Ovary (tissue), 7 donors: ENCODE measurements at regions not wholly inside any gene's neighbourhood (a gene's known extent, or its start where the extent isn't known, plus 50 kb on each side); places are given as distances from the start of the nearest gene placed in this dataset.

ENCODE experiments used
- DNase-seq, 5 donors: peaks; one replicate each; pipeline ENCODE4 v3.0.0-alpha.2; 2019 to 2020
- H3K27ac ChIP-seq, 2 donors: fragments of 200-600 bp; one replicate each; pipeline versions ENCODE4 v1.5.1 to v1.8.0; 2019 to 2022
- H3K27me3 ChIP-seq: fragments of 200-600 bp; one replicate; pipeline ENCODE4 v1.8.0; 2022
- H3K36me3 ChIP-seq: fragments of 200-600 bp; sonication (generic); one replicate; pipeline ENCODE4 v1.5.1; 2019
- H3K4me1 ChIP-seq: one replicate; pipeline ENCODE4 v1.8.1; 2013; ENCODE audit warnings: mild to moderate bottlenecking, moderate library complexity; ENCODE audit not compliant: insufficient read depth
- H3K4me3 ChIP-seq: fragments of 200-600 bp; sonication (generic); one replicate; pipeline ENCODE4 v1.5.1; 2017
- H3K9me3 ChIP-seq, 2 donors: fragments of 200-600 bp in 1 of 2; sonication (generic) in 1 of 2; one replicate each; pipeline versions ENCODE4 v1.5.1 to v1.8.1; 2013 to 2019; ENCODE audit warnings: mild to moderate bottlenecking in 1 of 2, moderate library complexity in 1 of 2
- CTCF ChIP-seq, 3 donors: fragments of 450-650 bp in 2 of 3; fragments of 200-600 bp in 1 of 3; IDR thresholded peaks; one replicate each; pipeline versions ENCODE4 v1.5.1 to v1.8.0; 2016 to 2022; ENCODE audit warnings: antibody characterized with exemption in 3 of 3, mild to moderate bottlenecking in 1 of 3
- EP300 ChIP-seq: sonication (generic); formaldehyde crosslinking; IDR thresholded peaks from one replicate; pipeline ENCODE4 v1.6.1; 2017; ENCODE audit warnings: antibody characterized with exemption
- POLR2A ChIP-seq: fragments of 450-650 bp; IDR thresholded peaks from one replicate; pipeline ENCODE4 v1.6.1; 2017; ENCODE audit warnings: antibody characterized with exemption, mild to moderate bottlenecking, moderate library complexity
- WGBS, 3 donors: extraction: QIAGEN DNeasy Blood & Tissue Kit in 1 of 3; methylation state at CpG; one replicate each; pipeline versions ENCODE4 v1.1.5 to v1.1.7; 2013 to 2017; 5-methylcytosine and 5-hydroxymethylcytosine counted together
- intact Hi-C, 4 donors: fragments of 100-400 bp; cut with DNase I; formaldehyde crosslinking; loops; one replicate each; pipeline versions ENCODE4 v1.11.0 to v1.15.1; 2022 to 2023
- donor health status: DM: no; HTN: no; CAD: no; lungs with moderate emphysema.
- donor health status: DM: no; HTN: no; CAD: no.
- donor health status: Bipolar disorder and iron deficiency.
- donor health status: DM: no; HTN: no; CAD: no.
- donor health status: DM: yes; HTN: yes; CAD: no.

- Histone ChIP-seq H3K9me3 (no peaks in the 10 kb centered on the region), H3K27me3 (no peaks in the 10 kb centered on the region), H3K27ac (no peak overlapping the region), H3K36me3 (no peaks in the 10 kb centered on the region), H3K4me1 (no peaks in the 10 kb centered on the region), H3K4me3 (no peak overlapping the region)
- TF ChIP-seq CTCF (IDR thresholded peaks at IDR 0.05) (no peak), EP300 (no peak), POLR2A (no peak)
- intact Hi-C loops = no loop called here
- WGBS, 3 donors = 75 to 79% (median 77%) methylated on average over 2 of the region's 2 CpGs
- DNase-seq = no peak
Measured at GRCh38 chr15:98144388-98144787, 183.9 kb downstream of the ARRDC4 start.

- H3K4me3 ChIP-seq = no peak overlapping the region
Measured at GRCh38 chr15:98146031-98146820, 185.7 kb downstream of the ARRDC4 start.

GRCh38 chr15:98147415-98147814, 186.9 kb downstream of the ARRDC4 start:
- WGBS, 3 donors = 55 to 80% (median 76%) methylated on average over 5 of the region's 5 CpGs
- Histone ChIP-seq H3K4me3 (no peak overlapping the region), H3K27me3 (no peaks in the 10 kb centered on the region), H3K4me1 (no peaks in the 10 kb centered on the region), H3K9me3 (no peaks in the 10 kb centered on the region), H3K36me3 (no peaks in the 10 kb centered on the region), H3K27ac (no peak overlapping the region)
- TF ChIP-seq POLR2A (no peak), CTCF (IDR thresholded peaks at IDR 0.05) (no peak), EP300 (no peak)
- intact Hi-C loops = no loop called here
- no peak for DNase-seq

More at GRCh38 chr15:98146031-98146820, 185.7 kb downstream of the ARRDC4 start:
- Histone ChIP-seq H3K27ac (no peak overlapping the region), H3K36me3 (no peaks in the 10 kb centered on the region), H3K4me1 (no peaks in the 10 kb centered on the region), H3K9me3 (no peaks in the 10 kb centered on the region), H3K27me3 (no peaks in the 10 kb centered on the region)
- TF ChIP-seq EP300 (no peak), CTCF (IDR thresholded peaks at IDR 0.05) (no peak), POLR2A (no peak)
- 66 to 70% (median 67%) methylated on average over 17 of the region's 17 CpGs for WGBS, 3 donors
- intact Hi-C loops = no loop called here
- DNase-seq = no peak

- 81 to 91% (median 88%) methylated on average over 2 of the region's 2 CpGs for WGBS, 3 donors
- no peaks in the 10 kb centered on the region for H3K4me1 ChIP-seq
- intact Hi-C loops = no loop called here
Measured at GRCh38 chr15:98150084-98150483, 189.6 kb downstream of the ARRDC4 start.

More at GRCh38 chr15:98150084-98150483, 189.6 kb downstream of the ARRDC4 start:
- Histone ChIP-seq H3K4me3 (no peak overlapping the region), H3K27ac (no peak overlapping the region), H3K36me3 (no peaks in the 10 kb centered on the region), H3K27me3 (no peaks in the 10 kb centered on the region), H3K9me3 (no peaks in the 10 kb centered on the region)
- no peak for TF ChIP-seq POLR2A
- no peak for TF ChIP-seq CTCF (IDR thresholded peaks at IDR 0.05)
- no peak for TF ChIP-seq EP300
- DNase-seq = no peak
